ENCODE measurements at regions not wholly inside any gene's neighbourhood (a gene's known extent, or its start where the extent isn't known, plus 50 kb on each side); places are given as distances from the start of the nearest gene placed in this dataset.

- Histone ChIP-seq H2BK5ac (ENCODE audit: insufficient read length, low read length) (no peak overlapping the region), H3K9ac (ENCODE audit: extremely low read depth, insufficient read length, low read length) (no peak overlapping the region), H4K8ac (replicated peaks; ENCODE audit: insufficient read length, low read depth, low read length) (no peak overlapping the region), H3K14ac (ENCODE audit: insufficient read depth, low read length) (no peak overlapping the region), H4K91ac (ENCODE audit: insufficient read length, low read depth, low read length) (no peak overlapping the region), H3K56ac (ENCODE audit: insufficient read length, low read depth, low read length) (no peak overlapping the region), H3K27me3 (ENCODE audit: insufficient read depth, low read length) (no peaks in the 10 kb centered on the region), H3K18ac (ENCODE audit: insufficient read length, low read depth, low read length) (no peak overlapping the region), H2BK120ac (ENCODE audit: low read depth, low read length, poor library complexity, severe bottlenecking) (no peak overlapping the region), H2AFZ (ENCODE audit: low read length) (no peak overlapping the region), H2AK5ac (ENCODE audit: insufficient read length, low read length) (no peak overlapping the region), H3K27ac (ENCODE audit: insufficient read length, low read depth, low read length) (no peak overlapping the region), H3K23me2 (ENCODE audit: insufficient read length, low read depth, low read length, poor library complexity, severe bottlenecking) (no peaks in the 10 kb centered on the region), H3K9me3 (ENCODE audit: control insufficient read depth, low read depth, low read length) (no peaks in the 10 kb centered on the region), H2BK20ac (ENCODE audit: low read depth, low read length, poor library complexity, severe bottlenecking) (no peak overlapping the region), H3K4me1 (ENCODE audit: insufficient read depth, low read length) (peaks cover 2% of the 10 kb centered on the region; the same call in 1 of the 2 replicates), H3K4ac (ENCODE audit: low read depth, low read length) (no peak overlapping the region), H2BK12ac (ENCODE audit: insufficient read length, low read depth, low read length) (no peak overlapping the region), H3K79me2 (ENCODE audit: insufficient read depth, low read length) (no peaks in the 10 kb centered on the region), H3T11ph (ENCODE audit: low read length) (no peak overlapping the region), H4K20me1 (ENCODE audit: control insufficient read depth, insufficient read depth, insufficient read length) (no peaks in the 10 kb centered on the region), H3K23ac (ENCODE audit: insufficient read length, low read depth, low read length) (no peak overlapping the region), H3K4me2 (ENCODE audit: insufficient read depth, insufficient read length, low read length) (no peak overlapping the region), H4K5ac (ENCODE audit: insufficient read length, low read depth, low read length) (no peak overlapping the region), H3K79me1 (ENCODE audit: insufficient read depth, low read depth, low read length, poor library complexity, severe bottlenecking) (no peaks in the 10 kb centered on the region), H2BK15ac (ENCODE audit: low read depth, low read length) (no peak overlapping the region)
- H3K36me3 Mint-ChIP-seq (ENCODE audit: insufficient read depth in 1 of 3, low read depth in 3 of 3), result peaks cover 0 to 3% (median 0%) of the 10 kb centered on the region in 3 experiments; a peak in 1 of 7 replicates
- H3K9me3 Mint-ChIP-seq, result peaks cover 0 to 5% of the 10 kb centered on the region in 2 experiments; a peak in 3 of 5 replicates
- H3K27me3 Mint-ChIP-seq (ENCODE audit: low read depth), result no peaks in the 10 kb centered on the region
- DNase-seq, result no peak
- H3K27ac Mint-ChIP-seq, result no peak overlapping the region
- TF ChIP-seq CTCF (conservative IDR thresholded peaks at IDR 0.05), result no peak
- H3K4me3 Mint-ChIP-seq, result no peak overlapping the region
- no peaks in the 10 kb centered on the region for H3K4me1 Mint-ChIP-seq
- no CpG with 5 or more reads among the region's 1 CpG for WGBS (ENCODE audit: extremely low coverage, insufficient read length, low lambda C conversion rate)
These were observed 126.2 kb upstream of the EYA4 start for GRCh38 chr6:133114973-133115372.
